GM21515 (cell line): ENCODE measurements at regions not wholly inside any gene's neighbourhood (a gene's known extent, or its start where the extent isn't known, plus 50 kb on each side); places are given as distances from the start of the nearest gene placed in this dataset.

ENCODE experiments used
- ATAC-seq: cut with Tn5 transposase; IDR thresholded peaks from one replicate; pipeline ENCODE4 v1.9.1; 2021; ENCODE audit not compliant: unreplicated experiment

- no peak for ATAC-seq
Observed at GRCh38 chr12:66903782-66904396, 225.0 kb upstream of the GRIP1 start.

GRCh38 chr12:66905201-66905600 lies 226.3 kb upstream of the GRIP1 start:
- no peak for ATAC-seq

- ATAC-seq = no peak
Observed at GRCh38 chr12:66910366-66910974, 231.6 kb upstream of the GRIP1 start.

GRCh38 chr12:66915306-66915904 lies 236.5 kb upstream of the GRIP1 start:
- no peak for ATAC-seq

GRCh38 chr12:66916189-66916588 lies 237.3 kb upstream of the GRIP1 start:
- ATAC-seq = no peak

- no peak for ATAC-seq
Observed at GRCh38 chr12:66919466-66919865, 240.6 kb upstream of the GRIP1 start.

GRCh38 chr12:66920205-66920604 lies 241.3 kb upstream of the GRIP1 start:
- no peak for ATAC-seq

GRCh38 chr12:66921151-66921550 lies 242.3 kb upstream of the GRIP1 start:
- no peak for ATAC-seq

GRCh38 chr12:66925083-66925482 lies 246.2 kb upstream of the GRIP1 start:
- no peak for ATAC-seq

GRCh38 chr12:66929121-66929520 lies 250.2 kb upstream of the GRIP1 start:
- ATAC-seq = no peak

- no peak for ATAC-seq
Observed at GRCh38 chr12:66931091-66931490, 252.2 kb upstream of the GRIP1 start.

- ATAC-seq = no peak
Observed at GRCh38 chr12:66932126-66932525, 253.2 kb upstream of the GRIP1 start.

GRCh38 chr12:66934302-66935062 lies 255.6 kb upstream of the GRIP1 start:
- ATAC-seq = no peak

GRCh38 chr12:66941150-66941549 lies 262.3 kb upstream of the GRIP1 start:
- no peak for ATAC-seq

- no peak for ATAC-seq
Observed at GRCh38 chr12:66942741-66943465, 264.0 kb upstream of the GRIP1 start.

GRCh38 chr12:66944365-66944764 lies 265.5 kb upstream of the GRIP1 start:
- no peak for ATAC-seq

- ATAC-seq = no peak
Observed at GRCh38 chr12:66945189-66945817, 266.4 kb upstream of the GRIP1 start.

- ATAC-seq = no peak
Observed at GRCh38 chr12:66947119-66947518, 268.2 kb upstream of the GRIP1 start.

- no peak for ATAC-seq
Observed at GRCh38 chr12:66952668-66953067, 273.8 kb upstream of the GRIP1 start.

- ATAC-seq = no peak
Observed at GRCh38 chr12:66956300-66956699, 277.4 kb upstream of the GRIP1 start.

- no peak for ATAC-seq
Observed at GRCh38 chr12:66959276-66959675, 280.4 kb upstream of the GRIP1 start.
